H1 (cell line): ENCODE measurements at regions not wholly inside any gene's neighbourhood (a gene's known extent, or its start where the extent isn't known, plus 50 kb on each side); places are given as distances from the start of the nearest gene placed in this dataset.

Source experiments
- CHD7 ChIP-seq: fragments of 300-600 bp; sonication (generic); IDR thresholded peaks from 2 replicates; pipeline ENCODE4 v1.7.1; 2012; ENCODE audit warnings: low read length, moderate library complexity, mild to moderate bottlenecking, inconsistent platforms; ENCODE audit not compliant: insufficient replicate concordance
- JUND ChIP-seq: IDR thresholded peaks from 2 replicates; pipeline ENCODE4 v1.6.1; 2011; ENCODE audit warnings: mild to moderate bottlenecking, improper control_type of control experiment, low read length
- MAFK ChIP-seq: IDR thresholded peaks from 2 replicates; pipeline ENCODE4 v1.6.1; 2012; ENCODE audit warnings: low read depth, mild to moderate bottlenecking, improper control_type of control experiment, low read length
- POLR2A ChIP-seq, 2 experiments: IDR thresholded peaks; 1 replicate in 1 of 2; 2 replicates in 1 of 2; pipeline ENCODE4 v1.6.1; 2011; ENCODE audit warnings: low read depth in 2 of 2, low read length in 2 of 2, mild to moderate bottlenecking in 2 of 2; ENCODE audit errors: control extremely low read depth in 1 of 2
- SUZ12 ChIP-seq: fragments of 200-600 bp; sonication (generic); IDR thresholded peaks from 2 replicates; pipeline ENCODE4 v1.6.1; 2012; ENCODE audit warnings: mild to moderate bottlenecking, inconsistent platforms, low read length, moderate library complexity, mixed read lengths
- TEAD4 ChIP-seq: IDR thresholded peaks from 2 replicates; pipeline ENCODE4 v1.6.1; 2012; ENCODE audit warnings: low read depth, low read length, inconsistent platforms, mixed read lengths
- TF ChIP-seq, protein P1 (sequence below): IDR thresholded peaks from 2 replicates; pipeline ENCODE4 v1.6.1; 2012; ENCODE audit warnings: low read length, inconsistent platforms
- TF ChIP-seq, protein P2 (sequence below): IDR thresholded peaks from 2 replicates; pipeline ENCODE4 v1.6.1; 2012; ENCODE audit warnings: inconsistent platforms

GRCh38 chr18:43776997-43777396, 499.7 kb upstream of the SYT4 start (continued):
- TF ChIP-seq CHD7 (no peak), JUND (no peak), SUZ12 (no peak), MAFK (no peak), POLR2A (IDR thresholded peaks at IDR 0.05; ENCODE audit: control extremely low read depth in 1 of 2, low read depth in 2 of 2, low read length in 2 of 2) (no peak), TEAD4 (no peak)
- TF ChIP-seq, protein P1, sequence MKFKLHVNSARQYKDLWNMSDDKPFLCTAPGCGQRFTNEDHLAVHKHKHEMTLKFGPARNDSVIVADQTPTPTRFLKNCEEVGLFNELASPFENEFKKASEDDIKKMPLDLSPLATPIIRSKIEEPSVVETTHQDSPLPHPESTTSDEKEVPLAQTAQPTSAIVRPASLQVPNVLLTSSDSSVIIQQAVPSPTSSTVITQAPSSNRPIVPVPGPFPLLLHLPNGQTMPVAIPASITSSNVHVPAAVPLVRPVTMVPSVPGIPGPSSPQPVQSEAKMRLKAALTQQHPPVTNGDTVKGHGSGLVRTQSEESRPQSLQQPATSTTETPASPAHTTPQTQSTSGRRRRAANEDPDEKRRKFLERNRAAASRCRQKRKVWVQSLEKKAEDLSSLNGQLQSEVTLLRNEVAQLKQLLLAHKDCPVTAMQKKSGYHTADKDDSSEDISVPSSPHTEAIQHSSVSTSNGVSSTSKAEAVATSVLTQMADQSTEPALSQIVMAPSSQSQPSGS = no peak
- TF ChIP-seq, protein P2, sequence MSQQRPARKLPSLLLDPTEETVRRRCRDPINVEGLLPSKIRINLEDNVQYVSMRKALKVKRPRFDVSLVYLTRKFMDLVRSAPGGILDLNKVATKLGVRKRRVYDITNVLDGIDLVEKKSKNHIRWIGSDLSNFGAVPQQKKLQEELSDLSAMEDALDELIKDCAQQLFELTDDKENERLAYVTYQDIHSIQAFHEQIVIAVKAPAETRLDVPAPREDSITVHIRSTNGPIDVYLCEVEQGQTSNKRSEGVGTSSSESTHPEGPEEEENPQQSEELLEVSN = no peak
